GM12874 (cell line): ENCODE measurements at regions not wholly inside any gene's neighbourhood (a gene's known extent, or its start where the extent isn't known, plus 50 kb on each side); places are given as distances from the start of the nearest gene placed in this dataset.

ENCODE experiments used
- CTCF ChIP-seq: IDR thresholded peaks from 2 replicates; pipeline ENCODE4 v1.5.1; 2011; ENCODE audit warnings: low read depth, mild to moderate bottlenecking, control low read depth, low read length, moderate library complexity; ENCODE audit not compliant: insufficient read depth

- TF ChIP-seq CTCF = no peak
Observed at GRCh38 chr2:8602809-8603208, 79.0 kb upstream of the ID2 start.

- no peak for TF ChIP-seq CTCF
Observed at GRCh38 chr2:8604262-8604661, 77.6 kb upstream of the ID2 start.

GRCh38 chr2:8605351-8606065, 76.3 kb upstream of the ID2 start:
- TF ChIP-seq CTCF = no peak

GRCh38 chr2:8606226-8606625, 75.6 kb upstream of the ID2 start:
- TF ChIP-seq CTCF = no peak

GRCh38 chr2:8606649-8607550, 75.0 kb upstream of the ID2 start:
- no peak for TF ChIP-seq CTCF

GRCh38 chr2:8607606-8608005, 74.2 kb upstream of the ID2 start:
- no peak for TF ChIP-seq CTCF

GRCh38 chr2:8608411-8608954, 73.4 kb upstream of the ID2 start:
- no peak for TF ChIP-seq CTCF
